Stimulated activated CD4-positive, alpha-beta T cell treated with anti-CD3 and anti-CD28 coated beads, Interleukin-12 subunit alpha, Interleukin-12 subunit beta, amount 100 ng/mL, for 24 hours (primary cell): ENCODE measurements at regions not wholly inside any gene's neighbourhood (a gene's known extent, or its start where the extent isn't known, plus 50 kb on each side); places are given as distances from the start of the nearest gene placed in this dataset.
"Not testable (repeated sequence)": the region's sequence is repeated elsewhere in the genome, so short reads cannot be mapped to it uniquely, and the experiment has no call there.

ENCODE experiments used
- DNase-seq, 2 experiments: peaks; one replicate each; pipeline ENCODE4 v3.0.0-alpha.2; 2020; ENCODE audit warnings: low read depth in 2 of 2

DNA sequence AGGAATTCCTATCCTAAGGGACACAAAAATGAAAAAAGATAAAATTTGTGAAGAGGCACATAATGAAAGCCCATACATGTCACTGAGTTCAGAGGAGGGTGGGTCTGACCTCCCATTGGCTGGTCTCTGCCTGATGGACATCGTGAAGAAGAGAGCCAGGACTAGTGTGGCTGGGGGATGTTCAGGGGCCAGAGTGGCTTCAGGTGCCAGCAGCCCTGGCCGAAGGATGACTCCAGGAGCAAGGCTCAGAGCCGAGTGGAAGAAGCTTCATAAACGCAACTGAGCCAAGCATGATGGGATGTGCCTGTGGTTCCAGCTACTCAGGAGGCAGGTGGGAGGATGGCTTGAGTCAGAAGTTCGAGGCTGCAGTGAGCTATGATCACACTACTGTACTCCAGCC is 56.9 kb upstream of the ATP5PO start:
- no peak for DNase-seq

DNA sequence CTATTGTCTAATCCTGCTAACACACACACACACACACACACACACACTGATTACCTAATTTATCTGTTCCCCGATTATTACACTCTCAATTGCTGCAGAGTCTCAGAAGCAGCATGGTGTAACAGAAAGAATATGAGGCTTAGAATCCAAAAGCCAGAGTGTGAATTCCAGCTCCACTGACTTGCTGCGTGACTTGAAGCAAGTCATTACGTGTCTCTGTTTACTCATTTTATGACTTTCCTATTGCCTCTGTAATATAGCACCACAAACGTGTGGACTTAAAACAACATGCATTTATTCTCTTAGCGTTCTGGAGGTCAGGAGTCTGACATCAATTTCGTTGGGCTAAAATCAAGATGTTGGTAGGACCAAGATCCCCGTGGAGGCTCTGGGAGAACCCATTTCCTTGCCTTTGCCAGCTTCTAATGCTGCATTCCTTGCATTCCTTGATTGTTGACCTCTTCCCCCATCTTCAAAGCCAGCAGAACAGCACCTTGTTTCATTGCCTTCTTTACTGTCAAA is 55.9 kb upstream of the ATP5PO start:
- no peak for DNase-seq

DNA sequence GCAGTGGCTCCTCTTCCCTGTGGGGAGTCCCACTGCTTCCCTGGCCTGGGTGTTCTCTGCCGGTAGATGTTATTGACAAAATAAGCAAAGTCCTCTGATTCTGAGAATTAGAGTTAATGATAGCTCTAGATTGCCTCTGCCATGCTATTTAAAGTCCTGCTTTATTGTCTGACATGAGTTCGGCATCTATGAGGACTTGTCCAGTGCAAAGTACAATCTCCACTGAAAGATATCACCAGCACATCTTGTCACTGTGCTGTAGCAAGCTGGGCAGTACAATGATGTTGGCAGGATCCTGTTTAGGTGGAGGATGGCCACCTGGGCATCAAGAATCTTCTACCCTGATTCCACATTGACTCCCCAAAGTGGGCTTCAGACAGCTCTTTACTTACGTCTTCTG is 54.0 kb upstream of the ATP5PO start:
- DNase-seq = no peak

DNA sequence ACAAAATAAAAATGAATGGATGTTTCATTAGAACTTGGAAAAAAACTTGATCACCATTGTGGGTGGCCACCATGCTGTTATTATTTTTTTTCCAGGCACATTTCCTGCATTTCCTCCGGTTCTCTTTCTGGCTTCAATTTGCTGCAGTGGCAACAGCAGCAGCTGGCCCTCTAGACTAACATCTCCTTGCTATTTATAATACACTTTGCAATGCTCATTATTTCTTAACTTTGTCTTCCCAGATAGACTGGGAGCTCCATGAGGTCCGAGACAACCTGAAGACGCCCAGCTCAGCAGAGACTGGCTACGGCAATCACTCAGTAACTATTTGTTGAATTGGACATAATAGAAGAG is 53.4 kb upstream of the ATP5PO start:
- no peak for DNase-seq

DNA sequence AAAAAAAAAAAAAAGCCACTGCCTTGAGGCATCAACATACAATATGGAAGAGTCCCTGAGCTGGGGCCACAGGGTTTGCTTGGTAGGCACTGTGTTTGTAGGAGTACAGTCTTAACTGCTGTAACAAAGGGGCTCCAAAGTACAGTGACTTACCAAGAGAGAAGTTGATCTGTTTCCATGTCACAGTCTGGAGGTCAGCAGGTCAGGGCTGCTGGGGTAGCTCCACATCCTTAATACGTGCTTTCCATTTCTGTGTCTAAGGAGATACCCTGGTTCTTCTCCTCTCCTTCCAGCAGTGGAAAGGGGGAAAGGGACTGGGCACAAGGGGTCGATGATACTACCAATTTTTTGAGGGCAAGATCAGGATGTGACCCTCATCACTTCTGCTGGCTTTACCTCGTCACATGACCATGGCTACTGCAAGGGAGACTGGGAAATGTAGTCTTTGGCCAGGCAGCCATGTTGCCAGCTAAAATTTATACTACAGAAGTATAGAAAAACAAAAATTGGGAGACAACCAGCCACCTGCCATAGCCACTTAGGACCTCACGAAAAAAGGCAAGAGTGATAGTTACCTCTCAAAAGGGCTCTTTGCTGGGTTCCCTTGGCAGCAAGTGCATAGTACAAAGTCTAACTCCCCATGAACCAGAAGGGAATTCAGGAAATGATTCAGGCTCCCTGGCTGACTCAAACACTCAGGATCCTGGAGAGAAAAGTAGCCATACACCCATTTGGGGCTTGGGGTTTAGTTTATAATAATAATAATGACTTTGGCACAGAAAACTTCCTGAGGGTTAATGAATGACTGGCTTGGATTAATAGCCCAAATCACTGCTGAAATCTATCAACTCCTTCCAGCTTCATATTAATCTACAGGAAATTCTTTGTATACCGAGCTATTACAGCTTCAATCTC is 52.7 kb upstream of the ATP5PO start:
- no peak for DNase-seq

DNA sequence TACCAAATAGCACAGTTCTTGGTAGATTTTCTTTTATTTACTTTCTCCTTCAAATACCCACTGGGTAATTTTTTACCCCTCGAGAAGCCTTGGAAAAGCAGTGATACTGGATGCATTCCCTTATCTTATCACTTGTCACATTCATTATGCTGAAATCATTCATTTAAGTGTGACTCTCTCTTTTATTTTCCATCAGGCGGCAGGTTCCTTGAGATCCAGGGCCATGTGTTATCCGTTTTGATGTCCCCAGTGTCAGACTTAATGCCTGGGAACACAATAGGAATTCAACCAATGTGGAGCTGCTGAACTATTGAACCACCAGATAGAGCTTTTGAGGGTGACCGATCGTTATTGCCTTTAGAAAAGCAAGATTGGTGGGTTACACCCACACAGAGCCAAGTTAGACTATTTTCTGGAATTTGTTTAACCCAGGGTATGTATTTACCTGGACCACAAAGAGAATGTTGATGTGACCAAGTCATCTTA is 51.5 kb upstream of the ATP5PO start:
- no peak for DNase-seq

DNA sequence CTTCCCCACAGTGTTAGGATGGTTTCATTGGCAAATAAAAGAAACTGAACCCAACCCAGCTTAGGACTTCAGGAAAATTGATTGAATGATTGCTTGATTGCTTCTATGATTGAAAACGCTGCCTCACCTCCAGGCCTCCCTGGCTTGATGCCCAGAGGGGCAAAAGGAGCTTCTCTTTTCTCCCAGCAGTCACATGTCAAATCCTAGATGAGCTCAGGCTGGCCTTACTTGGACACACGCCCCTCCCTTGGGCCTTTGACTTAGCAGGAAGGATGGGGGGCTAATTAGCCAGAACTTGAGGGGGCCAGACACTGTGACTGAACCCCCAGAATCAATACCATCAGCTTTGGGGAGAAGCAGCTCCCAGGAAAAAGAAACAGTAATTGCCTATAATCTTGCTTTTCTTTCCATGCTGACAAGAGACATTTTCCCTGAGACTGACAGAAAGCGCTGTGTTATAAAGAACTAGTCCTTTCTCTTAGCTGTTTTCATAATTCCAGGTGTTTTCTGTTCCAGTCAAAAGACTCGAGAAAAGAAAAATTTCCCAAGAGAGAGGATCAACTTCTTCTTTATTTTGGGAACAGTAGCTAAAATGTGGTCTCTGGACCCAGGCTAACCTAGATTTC is 50.8 kb upstream of the ATP5PO start:
- DNase-seq = no peak

DNA sequence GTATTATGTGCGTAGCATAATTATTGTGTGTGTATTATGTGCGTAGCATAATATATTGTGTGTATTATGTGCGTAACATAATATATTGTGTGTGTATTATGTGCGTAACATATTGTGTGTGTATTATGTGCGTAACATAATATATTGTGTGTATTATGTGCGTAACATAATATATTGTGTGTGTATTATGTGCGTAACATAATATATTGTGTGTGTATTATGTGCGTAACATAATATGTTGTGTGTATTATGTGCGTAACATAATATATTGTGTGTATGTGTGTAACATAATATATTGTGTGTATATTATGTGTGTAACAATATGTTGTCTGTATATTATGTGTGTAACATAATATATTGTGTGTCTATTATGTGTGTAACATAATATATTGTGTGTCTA is 50.1 kb upstream of the ATP5PO start:
- not testable (repeated sequence) for DNase-seq
